HepG2 (cell line): ENCODE measurements at regions not wholly inside any gene's neighbourhood (a gene's known extent, or its start where the extent isn't known, plus 50 kb on each side); places are given as distances from the start of the nearest gene placed in this dataset.

Source experiments
- EP300 ChIP-seq, 3 experiments: sonication (generic) in 1 of 3; formaldehyde crosslinking in 1 of 3; IDR thresholded peaks; 2 replicates each; pipeline versions ENCODE4 v1.5.1 to v1.6.1; 2011 to 2020; ENCODE audit warnings: low read depth in 2 of 3, low read length in 2 of 3, borderline replicate concordance in 1 of 3, improper control_type of control experiment in 1 of 3, mild to moderate bottlenecking in 1 of 3, missing genetic modification reagents in 1 of 3, moderate library complexity in 1 of 3
- ETV5 ChIP-seq: IDR thresholded peaks from 2 replicates; pipeline ENCODE4 v1.6.1; 2018; ENCODE audit warnings: missing biosample characterization, missing genetic modification reagents, inconsistent platforms, borderline replicate concordance
- LRRFIP1 ChIP-seq: sonication (generic); formaldehyde crosslinking; conservative IDR thresholded peaks from 2 replicates; pipeline ENCODE4 v1.4.0; 2020; ENCODE audit warnings: missing genetic modification reagents
- TFAP4 ChIP-seq: sonication (generic); IDR thresholded peaks from 2 replicates; pipeline ENCODE4 v1.6.1; 2016; ENCODE audit warnings: low read depth, borderline replicate concordance
- ZKSCAN8 ChIP-seq: IDR thresholded peaks from 2 replicates; pipeline ENCODE4 v1.6.1; 2016; ENCODE audit warnings: borderline replicate concordance, missing genetic modification reagents, missing compliant biosample characterization
- ZNF18 ChIP-seq: sonication (generic); formaldehyde crosslinking; IDR thresholded peaks from 2 replicates; pipeline ENCODE4 v1.8.0; 2022; ENCODE audit warnings: mild to moderate bottlenecking, missing genetic modification reagents; ENCODE audit not compliant: insufficient replicate concordance
- ZNF646 ChIP-seq: sonication (generic); formaldehyde crosslinking; IDR thresholded peaks from 2 replicates; pipeline ENCODE4 v1.9.0; 2021; ENCODE audit warnings: mild to moderate bottlenecking, missing genetic modification reagents

GRCh38 chr10:62696798-62697197 is 107.7 kb upstream of the ADO start (continued):
- TF ChIP-seq TFAP4 (no peak), ZNF646 (CRISPR knock-in tag) (no peak), ZNF18 (CRISPR knock-in tag) (no peak), ZKSCAN8 (no peak), ETV5 (CRISPR knock-in tag) (no peak), LRRFIP1 (no peak), EP300 (IDR thresholded peaks at IDR 0.05; ENCODE audit: low read depth in 2 of 2, low read length in 2 of 2) (no peak), EP300 (CRISPR knock-in tag; IDR thresholded peaks at IDR 0.05; ENCODE audit: borderline replicate concordance) (no peak)
- TF ChIP-seq, all 625 proteins: peak for 0
